ENCODE measurements at regions not wholly inside any gene's neighbourhood (a gene's known extent, or its start where the extent isn't known, plus 50 kb on each side); places are given as distances from the start of the nearest gene placed in this dataset.

DNA sequence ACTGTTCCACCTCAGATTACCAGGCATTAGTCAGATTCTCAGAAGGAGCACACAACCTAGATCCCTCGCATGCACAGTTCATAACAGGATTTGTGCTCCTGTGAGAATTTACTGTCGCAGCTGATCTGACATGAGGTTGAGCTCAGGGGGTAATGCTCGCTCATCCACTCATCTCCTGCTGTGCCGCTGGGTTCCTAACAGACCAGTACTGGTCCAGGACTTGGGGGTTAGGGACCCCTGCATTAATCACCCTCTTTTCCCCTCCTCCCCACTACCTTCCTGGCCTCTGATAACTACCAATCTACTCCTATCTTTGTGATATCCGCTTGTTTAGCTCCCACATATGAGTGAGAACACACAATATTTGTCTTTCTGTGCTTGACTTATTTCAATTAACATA is 83.5 kb upstream of the FSHB start:
- no peak overlapping the region for H3K27ac Mint-ChIP-seq
- intact Hi-C loops (cut with DNase I, micrococcal nuclease), result no loop called here
- ATAC-seq (ENCODE audit: poor library complexity) (no peak), DNase-seq (no peak)
- H3K27me3 Mint-ChIP-seq, result peaks cover 12% of the 10 kb centered on the region
- Histone ChIP-seq H3K4me3 (ENCODE audit: low read length) (no peak overlapping the region), H3K36me3 (ENCODE audit: insufficient read depth, low read length) (no peaks in the 10 kb centered on the region), H3K9me3 (ENCODE audit: control insufficient read depth in 1 of 2, insufficient read depth in 1 of 2, low read length in 2 of 2) (no peaks in the 10 kb centered on the region), H3K27me3 (ENCODE audit: control insufficient read depth in 1 of 2, insufficient read depth in 2 of 2, low read length in 2 of 2) (no peaks in the 10 kb centered on the region), H3K4me1 (ENCODE audit: insufficient read depth, low read length) (no peaks in the 10 kb centered on the region), H3K27ac (ENCODE audit: low read depth in 1 of 2, low read length in 2 of 2) (no peak overlapping the region)
- CTCF ChIA-PET, result no interaction called here
- TF ChIP-seq, protein P1, sequence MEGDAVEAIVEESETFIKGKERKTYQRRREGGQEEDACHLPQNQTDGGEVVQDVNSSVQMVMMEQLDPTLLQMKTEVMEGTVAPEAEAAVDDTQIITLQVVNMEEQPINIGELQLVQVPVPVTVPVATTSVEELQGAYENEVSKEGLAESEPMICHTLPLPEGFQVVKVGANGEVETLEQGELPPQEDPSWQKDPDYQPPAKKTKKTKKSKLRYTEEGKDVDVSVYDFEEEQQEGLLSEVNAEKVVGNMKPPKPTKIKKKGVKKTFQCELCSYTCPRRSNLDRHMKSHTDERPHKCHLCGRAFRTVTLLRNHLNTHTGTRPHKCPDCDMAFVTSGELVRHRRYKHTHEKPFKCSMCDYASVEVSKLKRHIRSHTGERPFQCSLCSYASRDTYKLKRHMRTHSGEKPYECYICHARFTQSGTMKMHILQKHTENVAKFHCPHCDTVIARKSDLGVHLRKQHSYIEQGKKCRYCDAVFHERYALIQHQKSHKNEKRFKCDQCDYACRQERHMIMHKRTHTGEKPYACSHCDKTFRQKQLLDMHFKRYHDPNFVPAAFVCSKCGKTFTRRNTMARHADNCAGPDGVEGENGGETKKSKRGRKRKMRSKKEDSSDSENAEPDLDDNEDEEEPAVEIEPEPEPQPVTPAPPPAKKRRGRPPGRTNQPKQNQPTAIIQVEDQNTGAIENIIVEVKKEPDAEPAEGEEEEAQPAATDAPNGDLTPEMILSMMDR (IDR thresholded peaks at IDR 0.05), result no peak
- POLR2A ChIA-PET, result no interaction called here
- no peaks in the 10 kb centered on the region for H3K9me3 Mint-ChIP-seq
- H3K4me1 Mint-ChIP-seq (ENCODE audit: low read depth), result no peaks in the 10 kb centered on the region
- no peak overlapping the region for H3K4me3 Mint-ChIP-seq
- no peaks in the 10 kb centered on the region for H3K36me3 Mint-ChIP-seq (ENCODE audit: low read depth)

DNA sequence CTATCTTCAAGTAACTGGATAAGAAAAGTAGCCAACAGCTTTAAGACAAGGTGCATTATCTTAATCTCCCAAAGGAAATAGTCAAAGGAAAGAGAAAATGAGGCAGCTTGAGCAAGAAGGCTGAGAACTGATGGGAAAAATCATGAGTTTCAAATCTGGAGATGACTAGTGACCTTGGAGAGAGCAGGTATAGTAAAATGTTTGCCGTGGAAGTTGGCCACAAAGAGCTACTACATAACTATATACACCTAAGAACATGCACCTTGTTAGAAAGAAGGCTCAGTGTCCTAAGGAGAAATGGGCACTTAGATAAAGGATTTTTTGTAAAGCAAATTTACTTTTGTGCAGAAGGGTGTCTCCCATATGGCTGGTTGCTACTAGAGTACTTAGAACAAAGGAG is 80.8 kb upstream of the FSHB start:
- Mint-ChIP-seq H3K36me3 (ENCODE audit: low read depth) (no peaks in the 10 kb centered on the region), H3K4me1 (ENCODE audit: low read depth) (no peaks in the 10 kb centered on the region), H3K27ac (no peak overlapping the region), H3K27me3 (peaks cover 6% of the 10 kb centered on the region), H3K4me3 (no peak overlapping the region), H3K9me3 (no peaks in the 10 kb centered on the region)
- H3K4me3 ChIP-seq (ENCODE audit: low read length), result no peak overlapping the region
- CTCF ChIA-PET, result no interaction called here
- ATAC-seq (ENCODE audit: poor library complexity) (no peak), DNase-seq (no peak)
- TF ChIP-seq, protein P1 (IDR thresholded peaks at IDR 0.05), result no peak
- intact Hi-C loops (cut with DNase I, micrococcal nuclease), result no loop called here
- no peaks in the 10 kb centered on the region for H3K27me3 ChIP-seq (ENCODE audit: control insufficient read depth in 1 of 2, insufficient read depth in 2 of 2, low read length in 2 of 2)
- H3K36me3 ChIP-seq (ENCODE audit: insufficient read depth, low read length), result no peaks in the 10 kb centered on the region
- H3K4me1 ChIP-seq (ENCODE audit: insufficient read depth, low read length), result no peaks in the 10 kb centered on the region
- POLR2A ChIA-PET, result no interaction called here
- no peak overlapping the region for H3K27ac ChIP-seq (ENCODE audit: low read depth in 1 of 2, low read length in 2 of 2)
- no peaks in the 10 kb centered on the region for H3K9me3 ChIP-seq (ENCODE audit: control insufficient read depth in 1 of 2, insufficient read depth in 1 of 2, low read length in 2 of 2)

- no peaks in the 10 kb centered on the region for H3K27me3 ChIP-seq (ENCODE audit: control insufficient read depth in 1 of 2, insufficient read depth in 2 of 2, low read length in 2 of 2)
- H3K4me1 ChIP-seq (ENCODE audit: insufficient read depth, low read length), result no peaks in the 10 kb centered on the region
- Mint-ChIP-seq H3K9me3 (no peaks in the 10 kb centered on the region), H3K4me1 (ENCODE audit: low read depth) (no peaks in the 10 kb centered on the region), H3K27ac (no peak overlapping the region), H3K4me3 (no peak overlapping the region), H3K27me3 (peaks cover 6% of the 10 kb centered on the region), H3K36me3 (ENCODE audit: low read depth) (no peaks in the 10 kb centered on the region)
- H3K9me3 ChIP-seq (ENCODE audit: control insufficient read depth in 1 of 2, insufficient read depth in 1 of 2, low read length in 2 of 2), result no peaks in the 10 kb centered on the region
- intact Hi-C loops (cut with DNase I, micrococcal nuclease), result no loop called here
- H3K36me3 ChIP-seq (ENCODE audit: insufficient read depth, low read length), result no peaks in the 10 kb centered on the region
- CTCF ChIA-PET, result no interaction called here
- POLR2A ChIA-PET, result no interaction called here
- ATAC-seq (ENCODE audit: poor library complexity) (no peak), DNase-seq (no peak)
- no peak overlapping the region for H3K27ac ChIP-seq (ENCODE audit: low read depth in 1 of 2, low read length in 2 of 2)
- H3K4me3 ChIP-seq (ENCODE audit: low read length), result no peak overlapping the region
- TF ChIP-seq, protein P1 (IDR thresholded peaks at IDR 0.05), result no peak
Measured at GRCh38 chr11:30150425-30150824, 80.4 kb upstream of the FSHB start.
